GM12892 (cell line): ENCODE measurements at regions not wholly inside any gene's neighbourhood (a gene's known extent, or its start where the extent isn't known, plus 50 kb on each side); places are given as distances from the start of the nearest gene placed in this dataset.

Experiments
- DNase-seq: peaks from one replicate; pipeline ENCODE4 v3.0.0; 2011; ENCODE audit not compliant: insufficient read length
- FAIRE-seq: peaks from 2 replicates; lab custom pipeline; 2011; peaks lifted over from hg19 to GRCh38; lab: Jason Lieb, UNC
- POLR2A ChIP-seq: IDR thresholded peaks from 2 replicates; pipeline ENCODE4 v1.6.1; 2011; ENCODE audit warnings: low read depth, low read length, control low read depth
- POLR2AphosphoS5 ChIP-seq: IDR thresholded peaks from 2 replicates; pipeline ENCODE4 v1.6.1; 2011; ENCODE audit warnings: low read depth, low read length, control low read depth
- TAF1 ChIP-seq: IDR thresholded peaks from 2 replicates; pipeline ENCODE4 v1.6.1; 2011; ENCODE audit warnings: low read depth, mild to moderate bottlenecking, control low read depth, low read length, borderline replicate concordance

DNA sequence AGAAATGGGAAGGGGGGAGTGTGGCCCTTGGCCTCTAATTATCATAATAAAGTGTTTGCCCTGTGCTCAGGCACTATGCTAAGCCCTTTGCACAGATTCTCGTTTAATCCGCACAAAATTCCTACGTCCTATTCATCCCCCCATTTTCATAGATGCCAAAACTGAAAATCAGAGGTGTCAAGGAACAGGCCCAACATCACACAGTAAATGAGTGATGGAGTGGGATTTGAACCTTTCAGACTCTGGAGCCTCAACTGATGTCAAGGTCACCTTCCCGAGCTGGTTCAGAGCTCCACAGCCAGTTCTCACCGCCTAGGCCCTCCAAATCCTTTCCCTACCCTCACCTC is 80.7 kb downstream of the IRF2BPL start:
- no peak for DNase-seq
- TF ChIP-seq POLR2A (no peak), POLR2AphosphoS5 (no peak), TAF1 (no peak)
- no peak for FAIRE-seq

DNA sequence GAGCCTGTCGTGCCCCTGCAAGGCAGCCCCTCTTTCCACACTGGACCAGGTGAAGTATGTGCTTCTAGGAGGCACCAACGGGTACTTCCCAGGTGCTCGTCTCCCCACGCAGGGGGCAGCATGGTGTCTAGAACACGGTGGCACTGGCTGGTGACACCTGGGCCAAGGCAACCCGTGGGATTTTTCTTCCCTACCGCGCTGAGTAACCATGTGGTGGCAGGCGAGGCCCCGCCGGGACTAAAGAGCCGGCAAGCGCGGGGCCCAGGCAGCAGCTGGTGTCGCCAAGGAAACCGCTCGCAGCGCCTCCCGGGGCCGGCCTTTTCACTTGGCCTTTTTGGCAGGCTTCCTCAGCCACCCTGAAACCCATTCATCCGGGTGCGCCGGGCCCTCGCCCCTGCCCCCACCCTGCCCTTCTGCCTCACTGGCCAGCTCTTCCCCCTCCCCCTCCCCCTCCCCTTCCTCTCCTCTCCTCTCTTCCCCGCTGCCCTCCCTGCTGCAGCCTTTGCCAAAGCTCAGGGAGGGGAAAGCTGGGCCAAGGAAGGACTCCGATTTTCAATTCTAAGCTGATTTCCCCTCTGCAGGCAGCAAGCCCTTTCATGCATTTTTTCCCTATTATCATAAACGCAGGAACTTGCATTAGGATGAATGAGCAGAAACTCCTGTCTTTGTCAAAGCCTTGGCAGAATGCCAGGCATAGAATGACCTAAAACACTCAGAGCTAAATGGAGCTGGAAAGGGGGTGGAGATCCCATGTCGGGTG is 81.2 kb downstream of the IRF2BPL start:
- FAIRE-seq (peak; percentile 96), DNase-seq (peak; percentile 87)
- TF ChIP-seq POLR2AphosphoS5 (no peak), POLR2A (no peak), TAF1 (no peak)

DNA sequence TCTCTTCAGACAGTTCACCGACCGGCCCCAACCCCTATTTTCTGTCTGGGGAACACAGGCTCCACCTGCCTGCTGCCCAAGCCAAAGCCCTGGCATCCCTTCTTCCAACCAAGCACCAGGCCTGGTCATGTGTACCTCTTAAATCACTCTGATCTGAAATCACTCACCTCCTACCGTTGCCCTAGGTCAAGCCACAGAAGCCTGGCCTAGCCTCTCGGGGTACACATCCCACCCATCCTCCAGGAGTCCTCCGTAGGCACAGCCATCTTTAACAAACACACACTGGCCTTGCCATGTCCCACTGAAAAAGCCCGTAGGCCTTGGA is 81.8 kb downstream of the IRF2BPL start:
- peak; percentile 46 for FAIRE-seq
- DNase-seq = no peak
- TF ChIP-seq POLR2A (no peak), POLR2AphosphoS5 (no peak), TAF1 (no peak)

DNA sequence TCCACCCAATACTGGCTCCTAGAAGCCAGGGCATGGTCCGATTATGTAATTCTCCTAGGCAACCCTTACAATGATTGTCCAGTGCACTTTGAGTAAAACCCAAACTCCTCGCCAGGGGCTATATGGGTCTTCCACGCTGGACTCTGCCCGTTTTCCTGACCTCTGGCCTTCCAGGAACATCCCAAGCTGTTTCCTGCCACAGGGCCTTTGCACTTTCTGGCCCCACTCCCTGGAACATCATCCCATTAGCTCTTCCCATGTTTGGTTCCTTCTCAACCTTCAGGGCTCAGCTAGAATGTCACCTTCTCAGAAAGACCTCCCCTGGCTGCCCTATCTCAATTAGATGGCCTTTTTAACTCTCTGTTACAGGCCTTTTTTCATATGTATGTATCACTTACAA is 85.4 kb downstream of the IRF2BPL start:
- DNase-seq (no peak), FAIRE-seq (no peak)
- TF ChIP-seq POLR2AphosphoS5 (no peak), POLR2A (no peak), TAF1 (no peak)

DNA sequence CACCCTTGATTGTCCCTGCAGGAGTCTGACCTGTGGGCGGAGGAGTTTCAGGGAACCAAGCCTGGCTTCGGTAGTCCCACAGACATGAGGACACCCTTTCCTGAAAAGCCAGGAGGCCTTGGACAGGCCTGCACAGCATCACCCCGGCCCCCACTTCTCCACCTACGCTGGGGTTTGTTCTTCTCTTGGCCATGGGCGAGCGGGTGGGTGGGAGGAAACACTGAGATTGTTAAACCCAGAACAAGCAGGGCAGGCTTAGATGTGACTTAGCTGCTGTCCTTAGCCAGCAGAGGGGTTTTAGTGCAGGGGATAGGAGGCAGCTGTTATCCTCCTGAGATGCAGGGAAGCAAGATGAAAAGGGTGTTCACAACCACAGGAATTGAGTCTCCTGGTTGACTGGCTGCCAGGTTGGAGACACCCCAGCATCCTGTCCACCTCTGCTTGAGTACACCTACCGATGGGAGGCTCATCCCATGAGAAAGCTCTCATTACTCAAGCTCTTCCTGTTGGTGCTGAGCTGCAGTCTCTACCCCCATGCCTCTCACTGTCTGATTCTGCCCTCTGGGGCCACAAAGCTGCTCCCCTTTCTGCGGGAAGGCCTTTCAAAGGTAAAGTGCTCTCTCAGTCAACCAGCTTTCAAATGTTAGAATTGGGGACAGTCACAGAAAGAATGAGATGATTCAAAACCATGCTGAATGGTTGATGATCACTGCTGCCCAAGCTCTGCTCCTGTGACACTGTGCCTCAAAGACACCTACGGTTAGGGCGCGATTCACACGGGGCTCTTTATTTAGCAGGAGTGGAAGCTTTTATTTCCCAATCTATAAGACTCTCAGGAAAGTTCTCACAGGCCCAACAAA is 86.3 kb downstream of the IRF2BPL start:
- FAIRE-seq = peak; percentile 73
- no peak for DNase-seq
- TF ChIP-seq POLR2AphosphoS5 (no peak), TAF1 (no peak)

DNA sequence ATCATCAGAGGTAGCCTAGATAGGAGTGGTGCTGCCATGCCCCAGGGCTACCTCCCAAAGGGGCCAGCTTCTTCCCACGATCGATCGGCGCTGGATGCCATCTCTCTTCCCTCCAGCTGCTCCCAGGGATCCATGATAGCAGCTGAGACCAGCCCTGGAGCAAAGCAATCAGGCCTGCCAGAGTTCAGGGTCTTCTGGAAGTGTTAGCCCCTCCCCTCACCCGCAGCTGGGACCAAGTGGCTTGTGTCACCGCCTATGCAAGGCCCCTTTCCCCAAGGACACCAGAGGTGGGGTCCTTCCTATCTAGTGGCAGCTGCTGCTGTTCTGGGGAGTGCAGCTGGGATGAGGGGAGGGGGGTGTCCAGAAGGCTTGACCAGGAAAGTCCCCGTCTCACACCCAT is 87.0 kb downstream of the IRF2BPL start:
- no peak for TF ChIP-seq TAF1
- no peak for TF ChIP-seq POLR2A
- TF ChIP-seq POLR2AphosphoS5 = no peak
- FAIRE-seq (no peak), DNase-seq (no peak)

DNA sequence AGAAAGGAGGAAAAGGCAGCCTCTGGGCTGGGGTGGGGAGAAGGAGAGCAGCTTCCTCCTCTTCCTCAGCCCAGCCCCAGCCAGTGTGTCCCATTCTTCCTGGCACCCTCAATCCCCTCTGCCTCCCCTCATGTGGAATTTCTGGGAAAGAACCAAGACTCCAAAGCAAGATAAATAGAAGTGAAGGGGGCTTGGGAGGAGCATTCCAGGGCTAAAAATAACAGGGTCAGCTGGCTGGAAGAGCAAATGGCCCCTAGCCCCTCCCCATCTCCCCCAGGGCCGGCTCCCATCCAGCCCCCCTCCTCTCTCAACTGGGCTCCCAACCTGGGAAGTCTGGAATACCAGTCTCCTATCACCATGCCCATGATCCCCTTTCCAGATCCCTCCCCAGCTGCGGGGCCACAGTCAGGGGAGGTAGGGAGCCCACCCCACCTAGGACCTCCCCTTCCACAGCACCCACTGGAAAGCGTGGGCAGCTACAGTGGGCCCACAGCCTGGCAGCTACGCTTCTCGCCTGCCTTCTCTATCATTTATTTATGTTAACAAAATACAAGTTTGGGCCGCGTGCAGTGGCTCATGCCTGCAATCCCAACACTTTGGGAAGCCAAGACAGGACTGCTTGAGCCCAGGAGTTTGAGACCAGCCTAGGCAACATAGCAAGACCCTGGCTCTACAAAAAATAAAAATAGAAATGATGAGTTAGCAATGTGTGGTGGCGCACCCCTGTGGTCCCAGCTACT is 88.3 kb downstream of the IRF2BPL start:
- DNase-seq (no peak), FAIRE-seq (no peak)
- TF ChIP-seq POLR2A (no peak), POLR2AphosphoS5 (no peak), TAF1 (no peak)

DNA sequence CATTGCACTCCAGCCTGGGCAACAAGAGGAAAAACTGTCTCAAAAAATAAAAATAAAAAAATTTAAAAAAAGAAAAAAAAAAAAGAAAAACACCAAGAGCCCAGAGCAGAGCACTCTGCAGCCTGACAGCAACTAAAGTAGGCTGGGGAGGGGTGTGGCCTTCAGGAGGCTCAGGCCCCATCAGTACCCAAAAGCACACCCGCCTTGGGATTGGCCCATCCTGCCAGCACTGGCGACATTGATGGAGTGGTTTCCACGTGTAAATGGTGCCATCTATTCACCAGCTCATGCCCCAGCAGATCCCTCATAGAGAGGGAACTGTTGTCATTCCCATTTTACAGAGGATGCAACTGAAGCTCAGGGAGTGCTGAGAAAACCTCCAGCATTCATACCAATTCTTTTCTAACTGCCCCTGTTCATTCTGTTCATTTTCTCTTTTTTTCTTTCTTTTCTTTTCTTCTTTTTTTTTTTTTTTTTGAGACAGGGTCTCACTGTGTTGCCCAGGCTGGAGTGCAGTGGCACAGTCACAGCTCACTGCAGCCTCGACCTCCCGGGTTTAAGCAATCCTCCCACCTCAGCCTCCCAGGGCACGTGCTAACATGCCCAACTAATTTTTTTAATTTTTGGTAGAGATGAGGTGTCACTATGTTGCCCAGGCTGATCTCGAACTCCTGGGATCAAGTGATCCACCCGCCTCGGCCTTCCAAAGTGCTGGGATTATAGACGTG is 89.3 kb downstream of the IRF2BPL start:
- DNase-seq (no peak), FAIRE-seq (no peak)
- TF ChIP-seq POLR2AphosphoS5 = no peak
- TF ChIP-seq POLR2A = no peak
- no peak for TF ChIP-seq TAF1

DNA sequence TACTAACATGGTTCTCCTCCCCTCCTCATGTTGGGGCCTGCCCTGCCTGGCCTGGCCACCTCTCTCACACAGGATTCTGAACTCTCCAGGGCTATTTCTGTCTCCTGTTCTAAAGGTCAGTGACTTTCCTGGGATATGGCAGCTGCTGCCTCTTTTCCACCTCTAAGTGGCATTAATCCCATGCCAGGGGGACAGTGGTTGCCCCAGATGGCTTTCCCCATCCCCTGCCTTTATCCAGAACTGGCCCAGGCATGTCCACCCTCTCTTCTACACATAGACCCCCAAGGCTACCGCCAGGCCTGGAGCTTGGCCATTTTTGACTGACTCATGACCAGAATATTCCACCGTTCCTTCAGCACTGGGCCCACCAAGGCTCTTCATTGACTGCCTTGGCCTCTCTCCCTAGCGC is 90.4 kb downstream of the IRF2BPL start:
- DNase-seq (no peak), FAIRE-seq (no peak)

DNA sequence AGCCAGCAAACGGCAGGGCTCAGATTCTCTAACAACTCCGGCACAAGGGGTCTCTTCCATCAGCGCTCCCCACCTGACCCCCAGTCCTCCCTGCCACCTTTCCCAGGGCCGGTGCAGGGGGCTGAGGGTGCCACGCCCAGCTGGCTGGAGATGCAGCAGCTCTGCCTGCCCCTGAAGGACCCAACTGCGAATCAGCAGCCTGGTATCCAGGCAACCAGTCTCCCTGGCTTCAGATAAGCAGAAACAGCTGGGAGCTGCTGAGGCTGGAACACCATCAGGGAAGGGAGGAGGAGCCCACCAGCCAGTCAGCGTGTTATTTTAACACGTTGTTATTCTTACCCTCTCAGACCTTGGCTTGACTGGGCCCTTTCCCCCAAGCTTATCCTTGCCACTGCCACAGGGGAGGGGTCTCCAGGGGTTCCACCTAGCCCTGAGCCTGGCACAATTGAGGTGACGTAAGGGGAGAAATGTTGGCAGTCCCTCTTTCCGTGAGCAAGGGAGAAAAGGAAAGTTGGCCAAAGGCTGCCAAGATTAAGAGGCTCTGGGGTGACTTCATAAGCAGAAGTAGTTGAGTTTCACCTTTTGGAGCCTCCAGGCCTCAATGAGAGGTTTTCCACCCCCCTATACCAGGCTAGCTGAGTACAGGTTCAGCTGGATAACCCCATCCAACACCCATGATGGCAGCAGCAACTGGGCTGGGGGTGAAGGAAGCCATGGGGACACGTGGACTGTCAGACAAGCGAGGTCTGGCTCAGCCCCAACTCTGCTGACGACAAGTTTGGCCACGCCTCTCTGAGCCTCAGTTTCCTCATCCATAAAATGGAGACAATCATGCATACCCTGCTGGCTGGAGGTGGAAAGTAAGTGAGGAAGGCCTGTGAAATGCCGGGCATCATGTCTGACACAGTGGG is 91.1 kb downstream of the IRF2BPL start:
- TF ChIP-seq TAF1 (no peak), POLR2AphosphoS5 (no peak)
- no peak for FAIRE-seq
- DNase-seq = no peak

More for the DNA sequence above, 90.4 kb downstream of the IRF2BPL start:
- no peak for TF ChIP-seq TAF1
- TF ChIP-seq POLR2AphosphoS5 = no peak
- TF ChIP-seq POLR2A = no peak
